Lower lobe of right lung (tissue), 2 donors: ENCODE measurements at regions not wholly inside any gene's neighbourhood (a gene's known extent, or its start where the extent isn't known, plus 50 kb on each side); places are given as distances from the start of the nearest gene placed in this dataset.
"Not testable (repeated sequence)": the region's sequence is repeated elsewhere in the genome, so short reads cannot be mapped to it uniquely, and the experiment has no call there.

ENCODE experiments used
- ATAC-seq, 2 donors: fragments of 200-7000 bp; cut with Tn5 transposase; one replicate each; pipeline ENCODE4 v1.9.1; 2020 to 2022; ENCODE audit warnings: mild to moderate bottlenecking in 2 of 2, moderate library complexity in 2 of 2
- DNase-seq: peaks from one replicate; pipeline ENCODE4 v3.0.0-alpha.2; 2020
- H3K27ac ChIP-seq: fragments of 200-600 bp; one replicate; pipeline ENCODE4 v1.8.0; 2022
- H3K27me3 ChIP-seq: fragments of 200-600 bp; one replicate; pipeline ENCODE4 v1.8.0; 2022; ENCODE audit warnings: low read depth
- H3K36me3 ChIP-seq: fragments of 200-600 bp; one replicate; pipeline ENCODE4 v1.8.0; 2022; ENCODE audit warnings: mild to moderate bottlenecking
- H3K4me1 ChIP-seq: fragments of 200-600 bp; one replicate; pipeline ENCODE4 v1.8.0; 2022
- H3K4me3 ChIP-seq: fragments of 200-600 bp; one replicate; pipeline ENCODE4 v1.8.0; 2022; ENCODE audit warnings: mild to moderate bottlenecking
- H3K9me3 ChIP-seq: fragments of 200-600 bp; one replicate; pipeline ENCODE4 v1.8.0; 2022
- intact Hi-C: fragments of 100-400 bp; cut with DNase I; formaldehyde crosslinking; loops from one replicate; pipeline ENCODE4 v1.11.0; 2022
- TF ChIP-seq, protein P1 (sequence below): fragments of 200-600 bp; IDR thresholded peaks from one replicate; pipeline ENCODE4 v1.8.0; 2022; ENCODE audit warnings: antibody characterized with exemption, mild to moderate bottlenecking
- donor health status: DM: no; HTN: yes; CAD: no; lungs with severe emphysema.

DNA sequence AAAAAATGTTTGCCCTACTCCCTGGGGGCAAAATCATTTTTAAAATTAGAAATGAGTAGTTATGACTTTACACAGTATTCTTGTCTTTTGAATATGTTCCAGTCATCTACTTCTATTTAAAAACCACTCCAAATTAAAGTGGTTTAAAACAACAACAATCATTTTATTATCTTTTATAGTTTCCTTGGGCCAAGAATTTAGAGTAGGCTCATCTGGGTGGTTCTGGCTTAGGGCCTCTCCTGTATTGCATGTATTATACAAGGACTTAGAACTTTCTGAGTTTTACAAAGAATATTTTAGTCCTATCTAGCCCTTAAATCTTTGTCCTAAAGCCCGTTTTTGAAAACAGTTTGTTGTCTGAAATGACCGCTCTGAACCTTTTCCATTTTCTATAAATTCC, 132.5 kb upstream of the INTU start:
- no peak overlapping the region for H3K4me3 ChIP-seq
- DNase-seq, result no peak
- H3K27me3 ChIP-seq, result no peaks in the 10 kb centered on the region
- H3K4me1 ChIP-seq, result no peaks in the 10 kb centered on the region
- no peaks in the 10 kb centered on the region for H3K9me3 ChIP-seq
- H3K36me3 ChIP-seq, result no peaks in the 10 kb centered on the region
- intact Hi-C loops, result no loop called here
- no peak overlapping the region for H3K27ac ChIP-seq
- no peak for ATAC-seq
- TF ChIP-seq, protein P1, sequence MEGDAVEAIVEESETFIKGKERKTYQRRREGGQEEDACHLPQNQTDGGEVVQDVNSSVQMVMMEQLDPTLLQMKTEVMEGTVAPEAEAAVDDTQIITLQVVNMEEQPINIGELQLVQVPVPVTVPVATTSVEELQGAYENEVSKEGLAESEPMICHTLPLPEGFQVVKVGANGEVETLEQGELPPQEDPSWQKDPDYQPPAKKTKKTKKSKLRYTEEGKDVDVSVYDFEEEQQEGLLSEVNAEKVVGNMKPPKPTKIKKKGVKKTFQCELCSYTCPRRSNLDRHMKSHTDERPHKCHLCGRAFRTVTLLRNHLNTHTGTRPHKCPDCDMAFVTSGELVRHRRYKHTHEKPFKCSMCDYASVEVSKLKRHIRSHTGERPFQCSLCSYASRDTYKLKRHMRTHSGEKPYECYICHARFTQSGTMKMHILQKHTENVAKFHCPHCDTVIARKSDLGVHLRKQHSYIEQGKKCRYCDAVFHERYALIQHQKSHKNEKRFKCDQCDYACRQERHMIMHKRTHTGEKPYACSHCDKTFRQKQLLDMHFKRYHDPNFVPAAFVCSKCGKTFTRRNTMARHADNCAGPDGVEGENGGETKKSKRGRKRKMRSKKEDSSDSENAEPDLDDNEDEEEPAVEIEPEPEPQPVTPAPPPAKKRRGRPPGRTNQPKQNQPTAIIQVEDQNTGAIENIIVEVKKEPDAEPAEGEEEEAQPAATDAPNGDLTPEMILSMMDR, result no peak

DNA sequence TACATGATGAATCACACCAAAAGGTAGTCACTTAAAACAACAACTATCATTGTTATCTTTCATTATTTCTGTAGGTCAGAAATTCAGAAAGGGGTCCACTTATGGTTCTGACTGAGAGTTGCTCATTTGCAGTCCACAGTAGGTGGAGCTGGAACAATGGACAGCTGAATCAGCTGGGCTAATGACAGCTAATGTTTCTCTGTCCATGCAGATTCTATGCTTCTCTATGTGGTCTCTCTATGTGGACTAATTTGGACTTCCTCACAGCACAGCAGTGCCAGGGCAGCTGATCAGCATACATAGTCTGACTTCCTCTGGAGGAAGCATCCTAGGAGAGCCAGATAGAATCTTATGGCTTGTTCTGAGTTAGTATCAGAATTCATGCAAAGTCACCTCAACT, 131.7 kb upstream of the INTU start:
- Histone ChIP-seq H3K4me3 (no peak overlapping the region), H3K36me3 (no peaks in the 10 kb centered on the region), H3K27me3 (no peaks in the 10 kb centered on the region), H3K27ac (no peak overlapping the region), H3K4me1 (no peaks in the 10 kb centered on the region), H3K9me3 (no peaks in the 10 kb centered on the region)
- ATAC-seq (peak in 1 of 2 donors; percentile 51), DNase-seq (no peak)
- intact Hi-C loops, result no loop called here
- TF ChIP-seq, protein P1, result no peak

DNA sequence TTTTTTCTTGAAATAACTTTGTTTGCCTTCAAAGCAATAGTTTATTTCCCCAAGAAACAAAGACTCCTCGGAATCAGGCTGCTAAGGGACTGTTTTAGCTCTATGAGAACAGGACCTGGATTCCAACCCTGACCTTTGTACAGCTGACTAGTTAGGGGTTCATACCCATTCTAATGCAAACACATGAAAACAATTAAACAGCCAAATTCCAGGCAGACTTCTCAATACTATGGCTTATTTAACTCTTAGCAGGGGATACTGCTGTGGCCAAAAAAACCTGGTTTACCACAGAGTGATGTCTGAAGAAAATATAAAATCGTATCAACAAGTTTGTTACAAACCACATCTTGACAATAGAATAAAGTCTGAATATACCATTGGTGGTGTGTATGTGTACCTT, 129.6 kb upstream of the INTU start:
- intact Hi-C loops, result no loop called here
- TF ChIP-seq, protein P1, result no peak
- no peak overlapping the region for H3K27ac ChIP-seq
- no peaks in the 10 kb centered on the region for H3K9me3 ChIP-seq
- DNase-seq, result no peak
- no peak overlapping the region for H3K4me3 ChIP-seq
- no peaks in the 10 kb centered on the region for H3K4me1 ChIP-seq
- no peak for ATAC-seq
- no peaks in the 10 kb centered on the region for H3K36me3 ChIP-seq
- no peaks in the 10 kb centered on the region for H3K27me3 ChIP-seq

DNA sequence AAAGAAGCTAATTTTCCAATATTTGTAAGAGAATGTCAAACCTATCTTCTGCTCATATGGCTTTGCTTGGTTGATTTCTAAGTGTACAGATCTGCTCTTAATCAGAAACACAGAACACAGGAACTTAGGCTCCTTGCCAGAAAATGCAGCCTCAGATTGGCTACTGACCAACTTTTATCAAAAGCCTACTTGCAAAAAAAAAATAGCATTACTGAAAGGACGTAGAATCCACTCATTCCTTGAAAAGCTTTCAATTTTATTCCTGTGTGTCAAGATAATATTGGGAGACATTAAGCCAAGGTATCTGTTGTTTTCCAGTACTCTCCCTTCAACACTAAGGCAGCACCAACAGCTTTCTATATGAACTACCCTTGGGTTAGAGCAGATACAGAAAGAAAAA, 127.6 kb upstream of the INTU start:
- H3K36me3 ChIP-seq, result no peaks in the 10 kb centered on the region
- no peak overlapping the region for H3K4me3 ChIP-seq
- no peak for DNase-seq
- ATAC-seq, result no peak
- intact Hi-C loops, result no loop called here
- H3K27ac ChIP-seq, result no peak overlapping the region
- no peaks in the 10 kb centered on the region for H3K27me3 ChIP-seq
- no peaks in the 10 kb centered on the region for H3K9me3 ChIP-seq
- H3K4me1 ChIP-seq, result no peaks in the 10 kb centered on the region
- TF ChIP-seq, protein P1, result no peak

DNA sequence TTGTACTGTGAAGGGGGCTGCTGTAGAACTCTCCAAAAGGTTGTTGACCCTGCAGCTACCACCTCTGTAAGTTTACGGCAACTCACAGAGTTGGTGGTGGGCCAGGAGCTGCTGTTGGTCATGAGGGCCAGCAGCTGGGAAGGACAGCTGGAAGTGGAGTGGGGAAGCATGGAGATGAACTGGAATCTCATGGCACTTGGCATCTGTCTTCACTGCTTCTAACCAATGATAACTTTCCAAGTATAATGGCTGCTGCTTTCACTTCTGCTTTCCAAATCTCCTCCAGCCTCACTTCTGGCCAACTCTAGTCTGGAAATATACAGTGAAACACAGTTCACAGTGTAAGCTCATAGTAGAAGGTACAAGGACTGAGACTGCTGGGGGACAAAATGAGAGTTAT, 126.5 kb upstream of the INTU start:
- H3K36me3 ChIP-seq, result no peaks in the 10 kb centered on the region
- no peak overlapping the region for H3K4me3 ChIP-seq
- H3K4me1 ChIP-seq, result no peaks in the 10 kb centered on the region
- intact Hi-C loops, result no loop called here
- no peaks in the 10 kb centered on the region for H3K27me3 ChIP-seq
- ATAC-seq, result no peak
- no peak overlapping the region for H3K27ac ChIP-seq
- TF ChIP-seq, protein P1, result no peak
- DNase-seq, result no peak
- H3K9me3 ChIP-seq, result no peaks in the 10 kb centered on the region

DNA sequence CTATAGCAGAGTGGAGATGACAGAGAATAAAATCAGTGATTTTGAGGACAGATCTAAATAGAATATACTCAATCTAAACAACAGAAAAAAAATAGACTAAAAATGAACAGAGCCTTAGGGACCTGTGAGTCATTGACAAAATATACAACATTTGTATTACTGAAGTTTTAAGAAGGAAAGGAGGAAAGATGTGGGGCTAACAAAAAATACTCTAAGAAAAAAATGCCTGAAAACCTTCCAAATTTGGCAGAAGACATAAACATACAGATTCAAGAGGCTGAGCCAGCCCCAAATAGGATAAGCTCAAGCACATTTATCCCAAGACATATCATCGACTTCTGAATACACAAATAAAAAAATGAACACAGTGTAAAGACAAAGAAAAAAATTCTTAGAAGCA, 123.6 kb upstream of the INTU start:
- intact Hi-C loops, result no loop called here
- no peaks in the 10 kb centered on the region for H3K4me1 ChIP-seq
- H3K27me3 ChIP-seq, result no peaks in the 10 kb centered on the region
- H3K36me3 ChIP-seq, result no peaks in the 10 kb centered on the region
- no peak for DNase-seq
- ATAC-seq, result no peak
- no peak overlapping the region for H3K27ac ChIP-seq
- TF ChIP-seq, protein P1, result no peak
- H3K9me3 ChIP-seq, result no peaks in the 10 kb centered on the region
- no peak overlapping the region for H3K4me3 ChIP-seq

DNA sequence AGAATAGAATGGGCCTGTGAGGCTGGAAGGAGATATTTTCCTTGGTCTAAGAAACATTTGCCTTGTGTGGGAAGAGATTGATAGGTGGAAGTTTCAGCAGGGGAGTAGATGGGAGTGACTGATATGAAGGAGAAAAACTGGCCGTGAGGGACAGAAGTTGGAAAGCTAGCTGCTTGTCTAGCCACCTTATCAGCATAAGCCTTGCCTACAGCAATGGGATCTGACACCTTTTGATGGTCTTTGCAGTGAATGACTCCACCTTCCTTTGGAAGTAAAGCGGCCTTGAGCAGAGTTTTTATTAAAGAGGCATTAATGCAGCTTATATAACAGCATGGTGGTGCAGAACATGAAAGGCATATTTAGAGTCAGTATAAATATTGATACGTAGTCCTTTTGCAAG, 120.1 kb upstream of the INTU start:
- H3K4me3 ChIP-seq, H3K36me3 ChIP-seq, ATAC-seq, H3K9me3 ChIP-seq, DNase-seq, intact Hi-C loops, H3K27me3 ChIP-seq, H3K4me1 ChIP-seq, H3K27ac ChIP-seq: not testable (repeated sequence)

DNA sequence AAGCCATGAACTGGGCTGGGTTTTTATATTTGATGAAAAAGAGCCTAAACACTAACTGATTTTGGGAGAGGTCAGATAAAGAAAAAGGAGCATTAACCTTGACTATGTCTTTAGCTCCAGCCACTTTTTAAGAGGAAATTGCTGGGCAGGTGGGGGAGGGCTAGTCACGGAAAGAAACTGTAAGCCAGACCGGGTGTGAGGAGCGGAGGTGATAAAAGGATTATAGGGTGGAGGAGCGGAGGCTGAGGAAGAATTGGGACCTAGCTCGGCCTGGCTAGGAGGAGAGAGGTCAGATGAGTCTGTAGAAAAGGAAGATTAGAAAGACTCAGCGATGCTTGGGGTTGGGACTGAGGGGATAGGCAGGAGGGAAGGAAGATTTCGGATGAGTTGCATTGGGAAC, 117.5 kb upstream of the INTU start:
- H3K36me3 ChIP-seq, H3K27me3 ChIP-seq, DNase-seq, H3K9me3 ChIP-seq, intact Hi-C loops, H3K4me3 ChIP-seq, H3K27ac ChIP-seq, ATAC-seq, H3K4me1 ChIP-seq: not testable (repeated sequence)
